ENCODE measurements at regions not wholly inside any gene's neighbourhood (a gene's known extent, or its start where the extent isn't known, plus 50 kb on each side); places are given as distances from the start of the nearest gene placed in this dataset.
"Not testable (repeated sequence)": the region's sequence is repeated elsewhere in the genome, so short reads cannot be mapped to it uniquely, and the experiment has no call there.

GRCh38 chr7:108818742-108819141, 249.1 kb downstream of the DNAJB9 start:
- no peak for DNase-seq

GRCh38 chr7:108824840-108825580, 255.3 kb downstream of the DNAJB9 start:
- DNase-seq, result no peak

- no peak for DNase-seq
Observed at GRCh38 chr7:108825581-108825909, 255.9 kb downstream of the DNAJB9 start.

GRCh38 chr7:108836256-108836655, 266.6 kb downstream of the DNAJB9 start:
- DNase-seq, result no peak

- DNase-seq, result no peak
Observed at GRCh38 chr7:108838198-108838597, 268.5 kb downstream of the DNAJB9 start.

- DNase-seq, result no peak
Observed at GRCh38 chr7:108839076-108839475, 269.4 kb downstream of the DNAJB9 start.

GRCh38 chr7:108845951-108846350, 276.3 kb downstream of the DNAJB9 start:
- DNase-seq, result no peak

- DNase-seq, result no peak
Observed at GRCh38 chr7:108846471-108846870, 276.8 kb downstream of the DNAJB9 start.

GRCh38 chr7:108848486-108848885, 278.8 kb downstream of the DNAJB9 start:
- no peak for DNase-seq

- DNase-seq, result no peak
Observed at GRCh38 chr7:108860615-108861014, 290.9 kb downstream of the DNAJB9 start.

- no peak for DNase-seq
Observed at GRCh38 chr7:108861071-108861470, 291.4 kb downstream of the DNAJB9 start.

- no peak for DNase-seq
Observed at GRCh38 chr7:108863227-108863848, 293.7 kb downstream of the DNAJB9 start.

- DNase-seq, result no peak
Observed at GRCh38 chr7:108869070-108869469, 299.4 kb downstream of the DNAJB9 start.

- peak in 1 of 2 experiments; percentile 1 for DNase-seq
Observed at GRCh38 chr7:108875139-108875538, 305.5 kb downstream of the DNAJB9 start.

- DNase-seq, result no peak
Observed at GRCh38 chr7:108890862-108891261, 321.2 kb downstream of the DNAJB9 start.

GRCh38 chr7:108908456-108908855, 338.8 kb downstream of the DNAJB9 start:
- no peak for DNase-seq

- no peak for DNase-seq
Observed at GRCh38 chr7:108911016-108911415, 341.3 kb downstream of the DNAJB9 start.

- DNase-seq, result no peak
Observed at GRCh38 chr7:108920490-108920889, 350.8 kb downstream of the DNAJB9 start.

GRCh38 chr7:108943048-108943447, 373.4 kb downstream of the DNAJB9 start:
- DNase-seq, result not testable (repeated sequence)

- no peak for DNase-seq
Observed at GRCh38 chr7:108947526-108947925, 377.9 kb downstream of the DNAJB9 start.

- no peak for DNase-seq
Observed at GRCh38 chr7:108972004-108972403, 402.3 kb downstream of the DNAJB9 start.

- no peak for DNase-seq
Observed at GRCh38 chr7:108973075-108973474, 403.4 kb downstream of the DNAJB9 start.

- DNase-seq, result no peak
Observed at GRCh38 chr7:108974641-108975040, 405.0 kb downstream of the DNAJB9 start.

- DNase-seq, result no peak
Observed at GRCh38 chr7:108985037-108985436, 415.4 kb downstream of the DNAJB9 start.

GRCh38 chr7:108989319-108989718, 419.6 kb downstream of the DNAJB9 start:
- no peak for DNase-seq
